OCI-LY7 (cell line): ENCODE measurements at regions not wholly inside any gene's neighbourhood (a gene's known extent, or its start where the extent isn't known, plus 50 kb on each side); places are given as distances from the start of the nearest gene placed in this dataset.

Experiments
- BruUV-seq: library from RNA; stranded (reverse); fragments of 400-500 nt; replicated peaks from 2 replicates; lab custom pipeline; 2021; lab: Mats Ljungman, UMichigan
- CTCF ChIA-PET: fragments of 300-600 bp; sonication (Branson Sonifier 250); formaldehyde crosslinking; loops from one replicate; lab custom pipeline; 2022; ENCODE audit warnings: antibody characterized with exemption; ENCODE audit not compliant: unreplicated experiment; lab: Charles Lee
- POLR2A ChIA-PET: fragments of 300-600 bp; sonication (Branson Sonifier 250); formaldehyde crosslinking; loops from one replicate; lab custom pipeline; 2022; ENCODE audit warnings: antibody characterized with exemption; lab: Charles Lee
- DNase-seq: peaks from one replicate; pipeline ENCODE4 v3.0.0-alpha.2; 2015; ENCODE audit warnings: low spot score
- H2AFZ ChIP-seq: fragments of 200-600 bp; sonication (generic), shearing (Covaris generic); 2 replicates; pipeline ENCODE4 v1.6.1; 2014; ENCODE audit warnings: mild to moderate bottlenecking, antibody characterized with exemption, low read length, moderate library complexity
- H3K27ac ChIP-seq: fragments of 200-600 bp; sonication (generic); 2 replicates; pipeline ENCODE4 v1.5.1; 2014; ENCODE audit warnings: mixed run types, low read depth, mild to moderate bottlenecking, moderate library complexity, low read length, inconsistent platforms; ENCODE audit not compliant: poor library complexity, severe bottlenecking
- H3K36me3 ChIP-seq: fragments of 200-600 bp; sonication (generic); 2 replicates; pipeline ENCODE4 v1.6.1; 2014; ENCODE audit warnings: mild to moderate bottlenecking, antibody characterized with exemption, low read length, moderate library complexity, mixed read lengths; ENCODE audit not compliant: insufficient read depth
- H3K4me1 ChIP-seq: fragments of 200-600 bp; sonication (generic); 2 replicates; pipeline ENCODE4 v1.5.1; 2014; ENCODE audit warnings: mild to moderate bottlenecking, low read length; ENCODE audit not compliant: insufficient read depth, poor library complexity, severe bottlenecking
- H3K4me2 ChIP-seq: fragments of 200-600 bp; sonication (generic); 2 replicates; pipeline ENCODE4 v1.6.1; 2014; ENCODE audit warnings: mild to moderate bottlenecking, low read length
- H3K4me3 ChIP-seq: fragments of 200-600 bp; sonication (generic); 2 replicates; pipeline ENCODE4 v1.5.1; 2014; ENCODE audit warnings: mild to moderate bottlenecking, low read depth, low read length; ENCODE audit not compliant: poor library complexity, severe bottlenecking
- H3K79me2 ChIP-seq: fragments of 200-600 bp; sonication (generic); 2 replicates; pipeline ENCODE4 v1.6.1; 2016; ENCODE audit warnings: low read depth, mild to moderate bottlenecking, low read length, moderate library complexity, mixed read lengths; ENCODE audit not compliant: insufficient read depth
- H3K9me2 ChIP-seq: fragments of 200-600 bp; sonication (generic); 2 replicates; pipeline ENCODE4 v1.6.1; 2016; ENCODE audit warnings: mild to moderate bottlenecking, low read length, mixed read lengths; ENCODE audit not compliant: insufficient read depth
- H3K9me3 ChIP-seq: fragments of 200-600 bp; sonication (generic); 2 replicates; pipeline ENCODE4 v1.6.1; 2014; ENCODE audit warnings: mild to moderate bottlenecking, mixed run types, low read length, mixed read lengths
- H4K20me1 ChIP-seq: fragments of 200-600 bp; sonication (generic); 2 replicates; pipeline ENCODE4 v1.6.1; 2014; ENCODE audit warnings: mild to moderate bottlenecking, antibody characterized with exemption, low read length, moderate library complexity, mixed read lengths; ENCODE audit not compliant: insufficient read depth
- CTCF ChIP-seq: fragments of 200-600 bp; sonication (generic); conservative IDR thresholded peaks from 2 replicates; pipeline ENCODE4 v1.5.1; 2014; ENCODE audit warnings: mild to moderate bottlenecking, antibody characterized with exemption, low read length, moderate library complexity, mixed read lengths
- EZH2phosphoT487 ChIP-seq: fragments of 200-600 bp; sonication (generic); IDR thresholded peaks from 2 replicates; pipeline ENCODE4 v1.6.1; 2018; ENCODE audit warnings: low read depth, borderline replicate concordance, mild to moderate bottlenecking, mixed run types, antibody characterized with exemption, low read length, moderate library complexity, mixed read lengths
- intact Hi-C: fragments of 100-400 bp; cut with micrococcal nuclease; formaldehyde crosslinking; loops from one replicate; pipeline ENCODE4 v1.10.0; 2022; ENCODE audit not compliant: unreplicated experiment

- TF ChIP-seq EZH2phosphoT487 (no peak), CTCF (no peak)
- Histone ChIP-seq H4K20me1 (no peaks in the 10 kb centered on the region), H3K4me3 (no peak overlapping the region), H3K4me2 (no peak overlapping the region), H3K4me1 (no peaks in the 10 kb centered on the region), H3K36me3 (no peaks in the 10 kb centered on the region), H3K9me3 (no peaks in the 10 kb centered on the region; the same call in 1 of the 2 replicates), H3K79me2 (no peaks in the 10 kb centered on the region), H3K9me2 (no peaks in the 10 kb centered on the region), H3K27ac (no peak overlapping the region), H2AFZ (no peak overlapping the region)
- intact Hi-C loops, result no loop called here
- ChIA-PET CTCF (no interaction called here), POLR2A (no interaction called here)
- DNase-seq, result no peak
- BruUV-seq, result no TSS peak
Observed at GRCh38 chr21:16454399-16454798, 724.6 kb downstream of the USP25 start.

DNA sequence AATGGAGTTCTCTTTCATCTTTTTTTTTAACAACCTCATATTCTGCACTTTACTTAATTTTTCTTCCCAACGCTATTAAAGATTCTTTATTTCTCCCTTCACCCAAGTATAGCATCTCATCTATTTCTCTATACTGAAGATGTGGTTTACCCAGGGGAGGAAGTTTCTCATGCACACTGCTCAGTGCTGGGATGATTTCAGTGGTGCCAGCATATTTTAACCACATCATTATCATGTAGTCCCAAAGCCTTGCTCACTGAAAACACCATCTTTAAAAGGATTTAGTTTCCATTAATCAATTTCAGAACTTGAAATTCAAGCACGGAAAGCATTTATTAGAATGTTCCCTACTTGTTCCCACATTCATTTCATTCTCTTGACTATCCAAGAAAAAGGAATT, 725.7 kb downstream of the USP25 start:
- intact Hi-C loops, result no loop called here
- H4K20me1 ChIP-seq, result no peaks in the 10 kb centered on the region
- ChIA-PET POLR2A (interaction anchor here (0.7 to 1.2 kb wide), 2 partner anchors 11 to 1623 kb away, joined by 4 read pairs; no protein-coding TSS in a partner anchor), CTCF (no interaction called here)
- H3K4me1 ChIP-seq, result no peaks in the 10 kb centered on the region
- no peaks in the 10 kb centered on the region for H3K79me2 ChIP-seq
- DNase-seq, result no peak
- BruUV-seq, result no TSS peak
- no peaks in the 10 kb centered on the region for H3K9me2 ChIP-seq
- no peak overlapping the region for H2AFZ ChIP-seq
- H3K36me3 ChIP-seq, result no peaks in the 10 kb centered on the region
- H3K4me3 ChIP-seq, result no peak overlapping the region
- TF ChIP-seq EZH2phosphoT487 (no peak), CTCF (no peak)
- H3K9me3 ChIP-seq, result no peaks in the 10 kb centered on the region; the same call in 1 of the 2 replicates
- H3K4me2 ChIP-seq, result no peak overlapping the region
- H3K27ac ChIP-seq, result no peak overlapping the region

DNA sequence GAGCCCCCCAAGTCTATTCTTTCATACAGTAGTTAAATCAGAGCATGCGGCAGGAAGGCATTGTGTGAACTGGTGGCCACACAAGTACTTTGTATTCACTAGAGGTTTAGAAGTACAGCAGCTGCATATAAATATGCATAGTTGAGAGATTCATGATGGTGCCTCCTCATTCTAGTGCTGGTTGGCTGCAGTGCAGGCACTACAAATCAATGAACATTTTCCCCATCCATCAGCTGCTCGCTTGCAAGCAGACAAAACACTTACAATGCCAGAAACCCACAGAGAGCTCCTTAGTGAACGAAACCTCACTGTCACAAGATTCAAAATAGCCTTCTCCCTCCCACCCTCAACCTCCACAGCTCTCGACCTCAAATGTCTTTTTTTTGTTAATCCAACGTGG, 726.2 kb downstream of the USP25 start:
- CTCF ChIA-PET, result no interaction called here
- H2AFZ ChIP-seq, result no peak overlapping the region
- H4K20me1 ChIP-seq, result no peaks in the 10 kb centered on the region
- H3K9me3 ChIP-seq, result no peaks in the 10 kb centered on the region; the same call in 1 of the 2 replicates
- no peak for TF ChIP-seq CTCF
- no peak for TF ChIP-seq EZH2phosphoT487
- no peak overlapping the region for H3K4me3 ChIP-seq
- DNase-seq, result no peak
- H3K4me2 ChIP-seq, result no peak overlapping the region
- H3K27ac ChIP-seq, result no peak overlapping the region
- BruUV-seq, result no TSS peak
- intact Hi-C loops, result no loop called here
- no peaks in the 10 kb centered on the region for H3K79me2 ChIP-seq
- POLR2A ChIA-PET, result interaction anchor here (0.7 to 1.2 kb wide), 3 partner anchors 11 to 1779 kb away, joined by 3 to 4 read pairs (median 4); no protein-coding TSS in a partner anchor
- no peaks in the 10 kb centered on the region for H3K4me1 ChIP-seq
- no peaks in the 10 kb centered on the region for H3K36me3 ChIP-seq
- no peaks in the 10 kb centered on the region for H3K9me2 ChIP-seq
